ENCODE measurements at regions not wholly inside any gene's neighbourhood (a gene's known extent, or its start where the extent isn't known, plus 50 kb on each side); places are given as distances from the start of the nearest gene placed in this dataset.

DNA sequence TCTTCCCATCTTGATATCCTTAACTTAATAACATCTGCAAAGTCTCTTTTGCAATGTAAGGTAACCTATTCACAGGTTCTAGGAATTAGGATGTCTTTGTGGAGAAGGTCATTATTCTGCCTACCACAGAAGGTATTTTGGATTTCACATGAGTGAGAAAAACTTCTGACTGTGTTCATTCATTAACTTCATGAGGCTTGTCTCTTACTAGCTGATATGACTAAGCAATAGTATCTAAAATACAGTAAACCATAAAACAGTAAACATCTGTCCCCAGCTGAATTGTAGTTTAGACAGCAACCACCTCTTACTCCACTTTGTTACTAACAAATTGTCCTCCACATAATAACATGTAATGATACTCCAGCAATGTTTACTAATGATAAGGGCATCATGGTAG lies 198.1 kb downstream of the SEC23A start:
- Histone ChIP-seq H3K9me3 (ENCODE audit: low read length) (no peaks in the 10 kb centered on the region), H3K27me3 (ENCODE audit: control insufficient read depth in 1 of 2, insufficient read depth in 2 of 2, low read length in 2 of 2) (no peaks in the 10 kb centered on the region), H3K4me3 (replicated peaks in 1 of 3; ENCODE audit: insufficient read depth in 1 of 3, low read depth in 2 of 3, low read length in 3 of 3) (no peak overlapping the region), H3K27ac (ENCODE audit: extremely low read length, insufficient read depth, low read length) (no peak overlapping the region), H3K36me3 (replicated peaks in 1 of 2; ENCODE audit: control insufficient read depth in 1 of 2, insufficient read depth in 2 of 2, low read length in 2 of 2) (no peaks in the 10 kb centered on the region), H4K20me1 (ENCODE audit: insufficient read depth, low read length) (no peaks in the 10 kb centered on the region), H3K79me2 (ENCODE audit: insufficient read depth, low read length) (no peaks in the 10 kb centered on the region), H2AFZ (ENCODE audit: low read length) (no peak overlapping the region), H3K9ac (ENCODE audit: insufficient read depth, low read depth, low read length) (no peak overlapping the region), H3K4me2 (ENCODE audit: low read depth, low read length) (no peak overlapping the region), H3K4me1 (ENCODE audit: insufficient read depth, low read length) (no peaks in the 10 kb centered on the region)
- no TSS peak for BruUV-seq (replicated peaks)
- in situ Hi-C loops (cut with HindIII; ENCODE audit: extremely low pct_ligation_motif_present, low pct_unique_long_range_greater_than_20kb) (no loop called here), intact Hi-C loops (cut with micrococcal nuclease; ENCODE audit: unreplicated experiment) (no loop called here)
- no peak for ATAC-seq
- POLR2A ChIA-PET: no interaction called here
- DNase-seq (ENCODE audit: low spot score): no peak
- CTCF ChIA-PET (ENCODE audit: low intra/inter-chr PET ratio, low total read pairs): no interaction called here
- TF ChIP-seq, protein P1, sequence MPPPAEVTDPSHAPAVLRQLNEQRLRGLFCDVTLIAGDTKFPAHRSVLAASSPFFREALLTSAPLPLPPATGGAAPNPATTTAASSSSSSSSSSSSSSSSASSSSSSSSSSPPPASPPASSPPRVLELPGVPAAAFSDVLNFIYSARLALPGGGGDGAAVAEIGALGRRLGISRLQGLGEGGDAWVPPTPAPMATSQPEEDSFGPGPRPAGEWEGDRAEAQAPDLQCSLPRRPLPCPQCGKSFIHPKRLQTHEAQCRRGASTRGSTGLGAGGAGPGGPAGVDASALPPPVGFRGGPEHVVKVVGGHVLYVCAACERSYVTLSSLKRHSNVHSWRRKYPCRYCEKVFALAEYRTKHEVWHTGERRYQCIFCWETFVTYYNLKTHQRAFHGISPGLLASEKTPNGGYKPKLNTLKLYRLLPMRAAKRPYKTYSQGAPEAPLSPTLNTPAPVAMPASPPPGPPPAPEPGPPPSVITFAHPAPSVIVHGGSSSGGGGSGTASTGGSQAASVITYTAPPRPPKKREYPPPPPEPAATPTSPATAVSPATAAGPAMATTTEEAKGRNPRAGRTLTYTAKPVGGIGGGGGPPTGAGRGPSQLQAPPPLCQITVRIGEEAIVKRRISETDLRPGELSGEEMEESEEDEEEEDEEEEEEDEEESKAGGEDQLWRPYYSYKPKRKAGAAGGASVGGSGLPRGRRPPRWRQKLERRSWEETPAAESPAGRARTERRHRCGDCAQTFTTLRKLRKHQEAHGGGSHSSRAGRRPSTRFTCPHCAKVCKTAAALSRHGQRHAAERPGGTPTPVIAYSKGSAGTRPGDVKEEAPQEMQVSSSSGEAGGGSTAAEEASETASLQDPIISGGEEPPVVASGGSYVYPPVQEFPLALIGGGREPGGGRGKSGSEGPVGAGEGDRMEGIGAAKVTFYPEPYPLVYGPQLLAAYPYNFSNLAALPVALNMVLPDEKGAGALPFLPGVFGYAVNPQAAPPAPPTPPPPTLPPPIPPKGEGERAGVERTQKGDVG (CRISPR knock-in tag; IDR thresholded peaks at IDR 0.05; ENCODE audit: borderline replicate concordance): no peak
- no peak for TF ChIP-seq ZNF138 (CRISPR knock-in tag; IDR thresholded peaks at IDR 0.05; ENCODE audit: low read depth)
- TF ChIP-seq BCL6 (CRISPR knock-in tag; IDR thresholded peaks at IDR 0.05): no peak
- TF ChIP-seq ZSCAN9 (CRISPR knock-in tag; IDR thresholded peaks at IDR 0.05; ENCODE audit: borderline replicate concordance): no peak
- TF ChIP-seq ASH2L (IDR thresholded peaks at IDR 0.05; ENCODE audit: insufficient read length, low read depth, low read length): no peak
- no peak for TF ChIP-seq POLR2AphosphoS5 (IDR thresholded peaks at IDR 0.05; ENCODE audit: low read depth, low read length)
- TF ChIP-seq ZNF180 (CRISPR knock-in tag; IDR thresholded peaks at IDR 0.05; ENCODE audit: borderline replicate concordance, low read depth): no peak
- TF ChIP-seq ELF3 (CRISPR knock-in tag; IDR thresholded peaks at IDR 0.05): no peak
- no peak for TF ChIP-seq SNAI1 (CRISPR knock-in tag; IDR thresholded peaks at IDR 0.05; ENCODE audit: borderline replicate concordance)
- no peak for TF ChIP-seq HCFC1 (IDR thresholded peaks at IDR 0.05; ENCODE audit: low read depth, low read length)
- TF ChIP-seq PHF8 (CRISPR knock-in tag; IDR thresholded peaks at IDR 0.05): no peak
- no peak for TF ChIP-seq MEF2D (CRISPR knock-in tag; IDR thresholded peaks at IDR 0.05)
- TF ChIP-seq ZNF530 (CRISPR knock-in tag; IDR thresholded peaks at IDR 0.05; ENCODE audit: low read depth): no peak
- TF ChIP-seq XRCC5 (optimal IDR thresholded peaks at IDR 0.05; ENCODE audit: low read length): no peak
- TF ChIP-seq, protein P2, sequence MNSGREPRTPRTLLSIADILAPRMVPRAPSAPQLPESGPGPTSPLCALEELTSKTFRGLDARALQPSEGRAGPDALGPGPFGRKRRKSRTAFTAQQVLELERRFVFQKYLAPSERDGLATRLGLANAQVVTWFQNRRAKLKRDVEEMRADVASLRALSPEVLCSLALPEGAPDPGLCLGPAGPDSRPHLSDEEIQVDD (CRISPR knock-in tag; IDR thresholded peaks at IDR 0.05; ENCODE audit: borderline replicate concordance): no peak
- TF ChIP-seq ZC3H4 (CRISPR knock-in tag; IDR thresholded peaks at IDR 0.05; ENCODE audit: borderline replicate concordance): no peak
- TF ChIP-seq HMGA1 (CRISPR knock-in tag; conservative IDR thresholded peaks at IDR 0.05): no peak
- no peak for TF ChIP-seq MTF2 (CRISPR knock-in tag; IDR thresholded peaks at IDR 0.05; ENCODE audit: borderline replicate concordance)
- TF ChIP-seq DNMT3B (CRISPR knock-in tag; conservative IDR thresholded peaks at IDR 0.05): no peak
- TF ChIP-seq, protein P3, sequence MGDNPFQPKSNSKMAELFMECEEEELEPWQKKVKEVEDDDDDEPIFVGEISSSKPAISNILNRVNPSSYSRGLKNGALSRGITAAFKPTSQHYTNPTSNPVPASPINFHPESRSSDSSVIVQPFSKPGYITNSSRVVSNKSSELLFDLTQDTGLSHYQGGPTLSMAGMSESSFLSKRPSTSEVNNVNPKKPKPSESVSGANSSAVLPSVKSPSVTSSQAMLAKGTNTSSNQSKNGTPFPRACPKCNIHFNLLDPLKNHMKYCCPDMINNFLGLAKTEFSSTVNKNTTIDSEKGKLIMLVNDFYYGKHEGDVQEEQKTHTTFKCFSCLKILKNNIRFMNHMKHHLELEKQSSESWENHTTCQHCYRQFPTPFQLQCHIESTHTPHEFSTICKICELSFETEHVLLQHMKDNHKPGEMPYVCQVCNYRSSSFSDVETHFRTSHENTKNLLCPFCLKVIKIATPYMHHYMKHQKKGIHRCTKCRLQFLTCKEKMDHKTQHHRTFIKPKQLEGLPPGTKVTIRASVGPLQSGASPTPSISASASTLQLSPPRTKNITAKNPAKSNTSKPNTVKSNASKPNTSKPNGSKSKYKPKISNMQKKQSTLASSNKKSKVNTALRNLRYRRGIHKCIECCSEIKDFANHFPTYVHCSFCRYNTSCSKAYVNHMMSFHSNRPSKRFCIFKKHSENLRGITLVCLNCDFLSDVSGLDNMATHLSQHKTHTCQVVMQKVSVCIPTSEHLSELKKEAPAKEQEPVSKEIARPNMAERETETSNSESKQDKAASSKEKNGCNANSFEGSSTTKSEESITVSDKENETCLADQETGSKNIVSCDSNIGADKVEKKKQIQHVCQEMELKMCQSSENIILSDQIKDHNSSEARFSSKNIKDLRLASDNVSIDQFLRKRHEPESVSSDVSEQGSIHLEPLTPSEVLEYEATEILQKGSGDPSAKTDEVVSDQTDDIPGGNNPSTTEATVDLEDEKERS (CRISPR knock-in tag; IDR thresholded peaks at IDR 0.05): no peak
- no peak for FAIRE-seq

Data from HepG2 (cell line).